HG02798 (cell line): ENCODE measurements at regions not wholly inside any gene's neighbourhood (a gene's known extent, or its start where the extent isn't known, plus 50 kb on each side); places are given as distances from the start of the nearest gene placed in this dataset.
"Not testable (repeated sequence)": the region's sequence is repeated elsewhere in the genome, so short reads cannot be mapped to it uniquely, and the experiment has no call there.

Experiments
- ATAC-seq: cut with Tn5 transposase; IDR thresholded peaks from one replicate; pipeline ENCODE4 v1.9.1; 2021; ENCODE audit warnings: mild to moderate bottlenecking; ENCODE audit not compliant: unreplicated experiment, poor library complexity

GRCh38 chr15:21718108-21718507 is 159.4 kb downstream of the POTEB start:
- peak; percentile 72 for ATAC-seq

- peak; percentile 36 for ATAC-seq
These were observed 159.9 kb downstream of the POTEB start for GRCh38 chr15:21717661-21718060.

- peak; percentile 86 for ATAC-seq
These were observed 172.1 kb downstream of the POTEB start for GRCh38 chr15:21705480-21705879.

- not testable (repeated sequence) for ATAC-seq
These were observed 178.9 kb downstream of the POTEB start for GRCh38 chr15:21698620-21699019.

GRCh38 chr15:21695089-21695488 is 182.4 kb downstream of the POTEB start:
- ATAC-seq = not testable (repeated sequence)

DNA sequence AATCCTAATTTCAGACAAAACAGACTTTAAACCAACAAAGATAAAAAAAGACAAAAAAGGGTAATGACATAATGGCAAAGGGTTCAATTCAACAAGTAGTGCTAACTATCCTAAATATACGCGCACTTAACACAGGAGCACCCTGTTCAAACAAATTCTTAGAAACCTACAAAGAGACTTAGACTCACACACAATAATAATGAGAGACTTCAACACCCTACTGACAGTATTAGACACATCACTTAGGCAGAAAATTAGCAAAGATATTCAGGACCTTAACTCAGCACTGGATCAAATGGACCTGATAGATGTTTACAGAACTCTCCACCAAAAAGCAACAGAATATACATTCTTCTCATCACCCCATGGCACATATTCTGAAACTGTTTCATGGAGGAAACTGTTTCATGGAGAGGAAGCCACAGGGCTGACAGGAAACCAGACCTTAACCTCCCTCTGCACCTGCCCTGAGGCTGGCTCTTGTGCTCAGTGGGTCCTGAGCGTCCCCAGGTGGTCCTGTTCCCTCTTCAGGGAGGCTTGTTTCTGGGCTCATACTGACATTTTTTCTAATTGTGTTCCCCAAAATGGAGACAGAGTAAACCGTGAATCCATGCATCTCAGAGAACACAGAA is 184.9 kb downstream of the POTEB start:
- ATAC-seq = not testable (repeated sequence)

GRCh38 chr15:21656798-21657397 is 216.6 kb upstream of the POTEB3 start:
- peak; percentile 70 for ATAC-seq

DNA sequence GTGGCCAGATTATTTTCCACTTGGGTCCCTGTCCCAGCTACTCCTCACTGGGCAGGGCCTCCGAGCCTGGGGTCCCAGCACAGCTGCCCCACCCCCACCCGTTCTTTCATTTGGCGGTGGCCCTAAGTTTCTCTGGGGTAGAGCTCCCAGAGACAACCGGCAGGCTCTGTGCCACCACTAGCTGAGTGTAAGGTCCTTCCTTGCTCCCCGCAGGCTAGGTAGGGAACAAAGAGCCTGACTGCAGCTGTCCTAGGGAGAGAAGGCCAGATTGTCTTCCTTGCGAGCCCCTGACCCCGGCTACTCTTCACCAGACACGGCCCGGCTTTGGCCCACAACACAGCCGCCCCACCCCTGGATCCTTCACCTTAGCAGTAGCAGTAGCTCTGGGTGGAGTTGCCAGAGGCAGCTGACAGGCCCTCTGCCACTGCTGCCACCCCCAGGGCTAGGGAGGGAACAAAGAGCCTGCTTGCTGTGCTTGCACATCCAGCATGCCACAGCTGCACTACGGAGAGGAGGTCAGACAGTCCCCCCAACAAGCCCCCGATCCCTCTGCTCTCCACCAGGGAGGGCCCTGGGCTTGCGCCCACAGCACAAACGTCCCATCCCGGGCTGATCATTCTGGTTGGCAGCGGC is 215.9 kb upstream of the POTEB3 start:
- not testable (repeated sequence) for ATAC-seq

- ATAC-seq = not testable (repeated sequence)
These were observed 213.4 kb upstream of the POTEB3 start for GRCh38 chr15:21653707-21654106.

- not testable (repeated sequence) for ATAC-seq
These were observed 198.5 kb upstream of the POTEB3 start for GRCh38 chr15:21638770-21639169.

DNA sequence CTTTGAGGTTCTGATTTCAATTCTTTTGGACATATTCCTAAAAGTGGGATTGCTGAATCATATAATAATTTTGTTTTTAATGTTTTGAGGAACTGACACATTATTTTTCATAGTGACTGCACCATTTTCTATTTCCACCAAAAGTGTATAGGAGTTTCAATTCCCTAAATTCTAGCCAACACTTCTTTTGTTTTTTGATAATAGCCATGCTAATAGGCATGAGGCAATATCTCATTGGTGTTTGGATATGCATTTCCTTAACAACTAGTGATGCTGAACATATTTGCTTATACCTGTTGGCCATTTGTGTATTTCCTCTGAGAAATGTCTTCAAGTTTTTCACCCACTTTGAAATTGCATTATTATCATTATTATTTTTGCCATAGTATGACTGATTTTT is 186.4 kb upstream of the POTEB3 start:
- not testable (repeated sequence) for ATAC-seq

DNA sequence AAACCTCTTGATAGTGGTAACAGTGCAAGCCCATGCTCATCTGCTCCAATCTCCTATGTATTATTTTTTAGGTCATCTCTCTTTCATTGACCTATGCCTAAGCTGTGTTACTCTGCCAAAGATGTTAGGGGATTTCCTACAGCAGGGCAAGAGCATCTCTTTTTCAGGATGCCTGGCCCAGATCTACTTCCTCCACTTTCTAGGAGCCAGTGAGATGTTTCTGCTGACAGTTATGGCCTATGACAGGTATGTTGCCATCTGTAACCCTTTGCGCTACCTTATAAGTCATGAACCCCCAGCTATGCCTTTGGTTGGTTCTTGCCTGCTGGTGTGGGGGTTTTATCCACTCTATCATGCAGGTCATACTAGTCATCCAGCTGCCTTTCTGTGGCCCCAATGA is 168.9 kb upstream of the POTEB3 start:
- not testable (repeated sequence) for ATAC-seq

DNA sequence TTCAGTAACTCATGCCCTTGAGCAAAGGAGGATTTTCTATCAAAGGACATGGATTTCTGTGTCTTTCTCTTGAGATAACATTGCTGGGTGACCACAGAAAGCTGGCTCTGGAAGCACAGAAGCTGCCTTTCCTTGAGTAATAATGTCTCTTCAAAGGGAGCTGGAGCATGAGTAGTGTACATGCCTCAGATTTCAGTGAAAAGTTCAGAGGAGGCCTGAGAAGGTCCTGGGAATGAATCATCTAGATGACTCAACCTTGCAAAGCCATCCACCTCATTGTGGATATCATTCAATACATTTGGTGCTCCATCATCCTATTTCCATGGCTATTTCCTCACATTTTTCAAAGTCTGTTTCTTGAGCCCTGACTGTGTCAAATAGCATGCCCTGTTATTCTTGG is 125.1 kb upstream of the POTEB3 start:
- not testable (repeated sequence) for ATAC-seq

GRCh38 chr15:21551809-21552208 is 111.5 kb upstream of the POTEB3 start:
- peak; percentile 60 for ATAC-seq

DNA sequence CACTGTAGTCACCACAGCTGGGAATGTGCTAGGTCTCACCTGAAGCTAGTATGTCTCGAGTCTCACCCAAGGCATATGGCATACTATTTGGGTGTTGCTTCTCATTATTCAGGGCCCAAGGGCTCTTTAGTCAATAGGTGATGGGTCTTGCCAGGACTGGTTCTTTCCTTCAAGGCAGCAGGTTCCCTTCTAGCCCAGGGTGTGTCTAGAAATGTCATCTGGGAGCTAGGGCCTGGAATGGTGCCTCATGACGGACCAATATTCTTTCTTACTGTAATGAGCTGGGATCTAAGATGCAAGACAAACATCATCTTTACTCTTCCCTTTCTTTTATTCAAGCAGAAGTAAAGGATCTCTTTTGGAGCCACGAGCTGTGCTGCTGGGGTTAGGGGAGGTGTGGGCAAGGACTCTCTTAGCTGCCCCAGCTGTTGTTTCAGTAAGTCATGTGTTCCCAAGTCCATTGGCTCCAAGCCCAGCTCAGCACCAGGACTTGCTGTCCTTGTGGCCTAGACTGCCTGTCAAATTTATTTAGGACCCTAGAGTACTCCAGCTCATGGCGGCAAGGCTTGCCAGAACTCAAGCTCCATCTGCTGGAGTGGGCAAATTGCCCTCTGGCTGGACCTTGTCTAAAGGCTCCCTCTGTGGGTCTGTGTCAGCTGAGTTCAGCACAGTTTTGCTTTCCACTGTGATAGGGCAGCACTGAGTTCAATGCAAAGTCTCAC is 106.0 kb upstream of the POTEB3 start:
- not testable (repeated sequence) for ATAC-seq

- not testable (repeated sequence) for ATAC-seq
These were observed 92.5 kb upstream of the POTEB3 start for GRCh38 chr15:21532785-21533184.

DNA sequence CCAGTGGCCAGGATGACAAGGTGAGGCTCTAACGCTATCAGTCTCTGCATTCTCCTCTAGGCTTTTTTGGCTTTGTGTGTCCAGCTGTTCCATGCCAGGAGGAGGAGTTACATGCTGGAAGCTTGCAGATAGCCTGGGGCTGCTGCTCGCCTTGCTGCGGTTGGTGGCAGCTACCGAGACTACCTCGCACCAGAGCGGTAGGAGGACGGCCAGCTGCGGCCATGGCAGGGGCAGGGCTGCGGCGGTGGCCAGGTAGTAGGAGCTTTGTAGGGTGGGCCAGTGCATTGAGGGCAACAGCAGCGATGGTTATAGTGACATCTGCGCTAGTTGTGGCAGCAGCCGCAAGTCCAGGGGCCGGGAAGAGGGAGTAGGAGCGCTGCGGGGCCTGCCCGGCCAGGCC is 75.9 kb upstream of the POTEB3 start:
- not testable (repeated sequence) for ATAC-seq

DNA sequence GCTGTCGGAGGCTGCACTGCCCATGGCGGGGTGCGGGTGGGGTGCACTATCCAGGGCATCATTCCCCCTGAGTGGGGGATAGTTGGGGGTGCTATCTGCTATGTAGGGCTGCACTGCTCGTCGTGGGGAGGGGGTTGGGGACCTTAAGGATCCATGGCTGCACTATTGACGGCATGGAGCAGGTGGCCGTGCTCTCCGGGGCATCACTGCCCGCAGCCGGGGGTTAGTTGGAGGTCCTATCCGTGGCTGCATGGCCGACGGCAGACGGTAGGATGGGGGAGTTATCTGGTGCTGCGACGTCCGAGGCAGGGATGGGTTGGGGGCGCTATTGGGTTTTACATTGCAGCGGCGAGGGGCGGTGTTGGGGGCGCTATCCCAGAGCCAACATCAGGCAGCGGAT is 75.0 kb upstream of the POTEB3 start:
- ATAC-seq = not testable (repeated sequence)

GRCh38 chr15:21503021-21503420 is 62.7 kb upstream of the POTEB3 start:
- ATAC-seq = not testable (repeated sequence)
